CD4-positive, alpha-beta T cell treated with Interleukin-17A for 1 hour (primary cell): ENCODE measurements at regions not wholly inside any gene's neighbourhood (a gene's known extent, or its start where the extent isn't known, plus 50 kb on each side); places are given as distances from the start of the nearest gene placed in this dataset.

ENCODE experiments used
- DNase-seq: peaks from one replicate; pipeline ENCODE4 v3.0.0-alpha.2; 2020

GRCh38 chr6:1081551-1082284 is 230.2 kb upstream of the FOXQ1 start:
- DNase-seq, result no peak

- DNase-seq, result no peak
Observed at GRCh38 chr6:1080453-1081337, 231.2 kb upstream of the FOXQ1 start.

DNA sequence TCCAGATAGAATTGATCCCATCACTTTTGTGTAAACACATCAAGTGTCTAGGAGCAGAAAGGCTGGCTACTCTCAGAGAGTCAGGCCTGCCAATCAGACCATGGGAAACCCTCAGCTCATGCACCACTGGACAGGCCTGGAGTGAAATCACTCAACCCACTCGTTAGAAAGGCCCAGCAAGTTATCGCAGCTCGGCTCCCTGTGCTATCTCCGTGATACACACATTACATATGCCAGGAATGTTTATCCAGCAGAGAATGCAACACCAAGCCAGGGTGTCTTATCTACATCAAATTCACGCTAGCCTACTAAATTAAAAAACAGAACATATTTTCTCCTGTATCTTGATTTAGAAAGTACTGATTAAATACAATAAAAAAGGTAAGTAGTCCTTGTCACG is 232.4 kb upstream of the FOXQ1 start:
- no peak for DNase-seq

DNA sequence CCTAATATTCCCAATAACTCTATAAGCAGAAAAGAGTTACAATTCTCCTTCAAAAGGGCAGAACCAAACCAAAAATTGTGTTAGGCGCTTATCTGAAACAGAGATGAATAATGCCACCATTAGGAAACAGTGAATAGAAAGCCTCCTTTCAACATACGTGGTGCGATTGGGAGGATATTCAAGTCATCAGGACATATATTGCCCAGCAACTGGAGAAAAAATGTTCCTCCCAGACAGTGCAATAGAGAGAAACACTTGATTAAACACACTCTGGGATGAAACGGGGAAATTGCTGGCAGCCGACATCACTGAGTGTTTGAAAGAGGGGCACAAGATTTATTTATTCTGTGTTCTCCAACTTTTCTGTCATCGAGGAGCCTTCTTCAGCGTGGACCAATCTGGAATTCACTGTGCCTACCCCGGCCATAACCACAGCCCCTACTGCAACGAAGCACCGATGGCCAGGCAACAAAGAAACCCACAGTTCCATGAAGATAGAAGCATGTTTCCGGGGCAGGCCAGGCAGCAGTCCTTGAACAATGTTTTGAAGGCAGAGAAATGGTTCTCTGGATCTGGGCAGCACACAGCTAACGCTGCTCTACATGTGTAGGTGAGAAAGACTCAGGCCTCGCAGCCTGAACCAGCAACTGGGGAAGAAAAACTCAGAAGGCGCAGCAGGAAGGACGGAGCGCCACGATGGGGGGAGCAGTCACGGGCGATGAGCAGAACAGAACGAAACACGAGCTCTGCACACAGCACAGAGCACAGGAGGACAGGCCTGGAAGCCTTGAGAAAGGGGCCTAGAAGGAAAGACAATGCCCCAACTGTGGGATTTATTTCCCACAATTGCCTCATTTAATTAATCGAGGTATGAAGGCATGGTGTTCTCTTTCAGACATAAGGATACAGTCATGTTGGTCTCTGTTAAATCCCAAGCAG is 234.2 kb upstream of the FOXQ1 start:
- no peak for DNase-seq

DNA sequence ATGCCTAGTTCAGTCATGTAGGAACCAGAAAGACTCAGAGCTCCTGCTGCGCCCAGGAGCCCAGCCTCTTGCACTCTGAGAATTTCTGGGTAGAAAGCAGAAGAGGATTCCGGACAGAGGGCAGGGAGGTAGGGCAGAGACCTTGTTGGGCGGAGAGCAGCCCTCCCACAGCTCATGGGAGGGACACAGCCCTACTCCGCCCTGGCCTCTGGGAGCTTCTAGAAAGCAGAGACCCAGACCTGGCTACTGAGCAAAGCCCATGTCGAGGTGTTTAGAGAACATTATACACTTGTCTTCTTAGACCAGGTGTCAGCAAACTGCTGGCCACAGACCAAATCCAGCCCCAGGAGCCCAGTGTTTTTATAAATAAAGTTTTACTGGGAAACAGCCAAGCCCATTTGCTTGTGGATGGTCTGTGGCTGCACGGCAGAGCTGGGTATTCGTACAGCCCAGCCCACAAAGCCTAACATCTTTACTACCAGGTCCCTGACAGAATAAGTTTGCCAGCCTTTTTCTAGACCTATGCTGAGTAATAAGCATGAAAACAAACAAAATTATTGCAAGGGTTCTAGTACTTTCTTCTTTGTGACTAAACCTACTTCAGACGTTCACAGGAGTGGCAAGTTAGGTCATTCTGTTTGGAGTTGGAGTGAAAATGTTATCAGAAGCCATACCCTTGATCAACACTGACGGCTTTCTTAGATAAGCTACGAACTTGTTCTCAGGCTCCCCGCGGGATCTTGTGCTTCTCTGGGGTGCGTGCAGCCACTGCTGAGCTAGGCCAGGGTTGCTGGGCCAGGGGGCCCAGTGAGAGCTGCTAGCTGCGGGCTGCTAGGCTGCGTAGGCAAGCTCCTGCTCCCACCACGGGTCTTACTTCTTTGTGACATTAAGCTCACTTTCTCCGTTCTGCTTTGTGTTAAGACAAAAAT is 235.1 kb upstream of the FOXQ1 start:
- DNase-seq, result no peak

- DNase-seq, result no peak
Observed at GRCh38 chr6:1075880-1076279, 236.0 kb upstream of the FOXQ1 start.

- DNase-seq, result no peak
Observed at GRCh38 chr6:1075444-1075843, 236.5 kb upstream of the FOXQ1 start.

DNA sequence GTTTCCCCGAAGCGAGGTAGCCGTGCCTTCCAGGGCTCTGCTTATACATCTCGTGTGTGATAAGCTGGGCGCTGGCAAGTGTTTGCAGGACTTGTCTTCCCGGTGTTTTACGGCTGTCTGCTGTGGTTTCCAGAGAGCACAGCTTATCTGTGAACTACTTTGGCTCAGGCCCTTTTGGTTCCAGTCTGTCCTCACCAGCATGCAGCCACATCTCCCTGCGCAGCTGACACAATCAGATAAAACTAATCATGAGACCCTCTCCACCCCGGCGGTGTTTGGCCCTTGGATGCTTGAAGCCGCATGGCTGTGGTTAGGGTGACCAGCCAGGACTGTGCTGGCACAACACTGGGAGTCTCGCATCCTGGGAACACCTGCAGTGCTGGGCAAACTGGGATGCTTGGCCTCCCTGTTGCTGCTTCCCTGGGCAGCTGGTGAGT is 241.8 kb upstream of the FOXQ1 start:
- no peak for DNase-seq

DNA sequence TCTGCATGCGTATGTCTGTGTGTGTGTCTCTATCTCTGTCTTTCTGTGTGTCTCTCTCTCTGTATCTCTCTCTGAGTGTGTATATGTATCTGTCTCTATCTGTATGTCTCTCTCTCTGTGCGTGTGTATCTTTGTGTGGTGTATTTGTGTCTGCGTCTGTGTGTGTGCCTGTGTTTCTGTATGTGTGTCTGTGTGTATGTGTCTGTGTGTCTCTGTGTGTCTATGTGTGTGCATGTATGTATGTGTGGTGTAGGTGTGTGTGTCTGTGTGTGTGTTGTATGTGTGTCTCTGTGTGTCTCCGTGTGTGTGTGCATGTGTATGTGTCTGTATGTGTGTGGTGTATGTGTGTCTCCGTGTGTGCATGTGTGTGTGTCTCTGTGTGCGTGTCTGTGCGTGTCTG is 243.0 kb upstream of the FOXQ1 start:
- no peak for DNase-seq

- no peak for DNase-seq
Observed at GRCh38 chr6:1068068-1068467, 243.8 kb upstream of the FOXQ1 start.

GRCh38 chr6:1067346-1067745 is 244.6 kb upstream of the FOXQ1 start:
- no peak for DNase-seq

- no peak for DNase-seq
Observed at GRCh38 chr6:1066449-1067090, 245.3 kb upstream of the FOXQ1 start.

DNA sequence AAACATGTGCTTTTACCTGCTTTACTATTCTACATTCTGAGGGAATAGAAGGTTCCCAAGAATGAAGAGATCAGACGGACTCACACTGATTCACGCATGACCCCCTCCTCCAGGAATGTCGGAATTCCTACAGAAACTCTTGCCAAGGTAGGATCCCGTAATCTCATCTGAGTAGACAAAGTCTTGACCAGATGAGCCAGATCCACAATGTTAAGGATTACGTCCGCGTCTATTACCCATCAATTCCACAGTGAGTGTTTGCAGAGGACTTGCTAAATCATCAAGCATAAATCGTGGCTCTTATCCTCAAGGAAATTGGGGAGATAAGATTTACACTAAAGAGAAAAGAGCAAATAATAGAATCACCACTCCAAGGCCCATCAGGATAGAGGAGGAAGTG is 245.9 kb upstream of the FOXQ1 start:
- no peak for DNase-seq

DNA sequence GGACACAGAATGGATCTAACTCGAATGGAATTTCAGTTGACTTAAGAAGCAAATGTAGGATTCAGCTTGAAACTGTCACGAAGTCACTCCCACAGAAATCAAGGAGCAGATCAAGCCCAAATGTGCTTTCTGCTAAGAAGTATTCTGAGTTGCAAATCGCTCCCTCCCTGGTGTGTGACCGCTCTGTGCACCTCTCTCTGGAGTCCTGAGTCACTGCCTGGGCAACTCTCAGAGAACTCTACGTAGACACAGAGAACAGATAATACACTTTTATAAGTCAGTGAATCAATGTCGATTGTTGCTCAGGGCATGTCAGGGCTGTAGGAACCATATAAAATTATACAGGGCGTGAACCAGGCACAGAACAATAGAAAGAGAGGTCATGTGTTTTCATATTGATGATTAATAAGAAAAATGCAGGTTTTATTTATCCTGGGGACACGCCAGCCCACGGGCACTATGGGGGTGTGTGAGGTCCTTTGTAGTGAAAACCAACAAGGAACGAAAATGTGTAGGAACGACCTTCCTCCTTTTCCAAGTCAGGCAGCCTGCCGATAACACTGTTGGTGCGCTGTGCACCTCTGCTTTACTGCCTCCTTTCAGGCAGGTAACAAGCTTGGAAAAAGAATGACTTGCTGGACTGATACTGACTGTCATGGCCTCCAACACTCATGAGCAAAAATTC is 248.1 kb upstream of the FOXQ1 start:
- no peak for DNase-seq

- DNase-seq, result no peak
Observed at GRCh38 chr6:1062786-1063545, 248.9 kb upstream of the FOXQ1 start.

DNA sequence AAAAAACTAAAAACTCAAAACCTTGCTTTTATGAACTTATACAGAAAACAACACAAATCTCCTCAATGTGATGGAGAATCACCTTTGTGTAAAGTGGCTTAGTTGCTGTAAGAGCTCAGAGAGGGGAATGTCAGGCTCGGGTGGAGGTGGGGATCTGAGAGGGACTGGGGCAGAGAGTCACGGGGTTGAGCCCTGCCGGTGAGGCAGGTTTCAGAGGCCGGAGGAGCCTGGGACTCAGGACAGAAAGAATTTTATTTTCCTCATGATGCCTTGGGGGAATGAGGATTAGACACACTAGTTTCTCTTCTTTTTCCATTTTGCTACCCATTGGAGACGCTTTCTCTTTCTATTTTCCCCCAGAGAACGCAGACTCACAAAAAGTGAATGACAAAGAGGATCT is 252.3 kb upstream of the FOXQ1 start:
- no peak for DNase-seq

DNA sequence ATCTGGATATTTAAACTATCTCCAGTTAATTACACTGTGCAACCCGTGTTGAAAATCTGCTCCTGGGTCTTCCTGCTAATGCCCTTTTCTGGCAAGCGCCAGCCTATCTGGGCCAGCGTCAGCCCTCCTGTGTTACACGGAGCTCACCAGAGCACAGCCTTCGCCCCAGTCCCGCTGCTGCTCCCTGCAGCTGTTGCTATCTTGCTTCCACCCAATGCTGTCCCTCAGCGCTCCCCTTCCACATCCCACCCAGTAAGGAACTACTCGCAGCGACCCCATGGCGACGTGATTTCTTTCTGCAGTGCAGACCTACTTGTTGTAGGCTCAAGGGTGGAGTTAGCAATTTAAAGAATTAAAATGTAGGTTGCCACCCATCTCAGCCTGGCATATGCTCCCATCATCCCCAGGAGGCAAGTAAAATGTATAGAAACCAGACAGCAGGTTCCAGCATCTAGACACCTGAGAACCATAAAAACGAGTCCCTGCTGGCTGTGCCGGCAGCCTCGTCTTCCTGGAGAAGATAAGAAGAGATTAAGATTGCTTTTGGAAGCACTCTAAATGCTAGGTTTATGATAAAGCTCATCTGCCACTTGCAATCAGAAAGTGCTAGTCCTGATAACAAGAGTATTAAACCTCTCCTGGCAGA is 254.3 kb upstream of the FOXQ1 start:
- no peak for DNase-seq

DNA sequence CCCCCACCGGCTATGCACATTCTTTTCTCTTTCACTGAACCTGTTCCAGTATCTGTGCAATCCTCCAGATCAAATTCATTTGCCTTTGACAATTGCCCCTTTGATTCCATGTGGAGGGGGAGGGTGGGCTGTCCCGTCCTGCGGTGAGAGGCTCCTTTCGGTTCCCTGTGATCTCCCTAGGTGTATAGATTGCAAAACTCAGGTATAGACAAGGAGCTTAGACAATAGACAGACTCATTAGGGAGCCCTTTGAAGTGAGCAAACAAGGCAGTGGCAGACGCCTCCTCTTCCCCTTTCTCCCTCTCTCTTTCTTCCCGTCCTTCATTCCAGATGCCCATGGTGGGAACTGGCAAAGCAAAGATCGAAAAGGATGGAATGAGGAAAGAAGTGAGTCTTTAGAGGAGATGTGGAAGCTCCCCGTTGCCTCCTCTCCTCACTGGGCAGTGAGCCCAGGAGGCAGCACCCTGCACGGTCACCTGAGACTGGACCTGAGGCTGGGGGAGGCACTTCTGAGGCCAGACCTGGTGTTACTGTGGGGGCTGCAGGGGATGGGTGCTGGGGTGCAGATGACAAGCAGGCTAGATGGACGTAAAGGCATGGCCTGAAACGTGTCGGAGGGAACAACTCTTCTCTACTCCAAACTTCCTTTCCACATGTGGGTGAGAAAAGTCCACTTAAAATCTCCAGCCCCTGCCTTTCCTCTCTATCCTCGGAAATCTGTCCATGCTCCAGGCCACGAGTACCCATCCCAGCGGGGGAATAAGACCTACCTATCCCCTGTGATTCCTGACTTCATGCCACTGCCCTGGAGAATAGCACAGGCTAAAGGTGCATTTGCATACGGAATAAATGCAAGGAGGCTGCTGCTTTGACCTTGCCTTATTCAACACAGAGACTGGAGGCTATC is 256.6 kb upstream of the FOXQ1 start:
- no peak for DNase-seq

GRCh38 chr6:1054653-1055014 is 257.3 kb upstream of the FOXQ1 start:
- no peak for DNase-seq
